Nephron progenitor cell (in vitro differentiated cells): ENCODE measurements at regions not wholly inside any gene's neighbourhood (a gene's known extent, or its start where the extent isn't known, plus 50 kb on each side); places are given as distances from the start of the nearest gene placed in this dataset.

ENCODE experiments used
- DNase-seq: peaks from one replicate; pipeline ENCODE4 v3.0.0; 2021
- H3K27ac Mint-ChIP-seq: 2 replicates; pipeline ENCODE4 v1.8.0; 2021; ENCODE audit warnings: mild to moderate bottlenecking, moderate library complexity, mixed read lengths
- H3K27me3 Mint-ChIP-seq: 2 replicates; pipeline ENCODE4 v1.8.0; 2021; ENCODE audit warnings: mild to moderate bottlenecking, low read depth, mixed read lengths; ENCODE audit not compliant: poor library complexity
- H3K36me3 Mint-ChIP-seq: 2 replicates; pipeline ENCODE4 v1.8.0; 2021; ENCODE audit warnings: low read depth, mixed read lengths
- H3K4me1 Mint-ChIP-seq: 2 replicates; pipeline ENCODE4 v1.8.0; 2021; ENCODE audit warnings: mixed read lengths
- H3K4me3 Mint-ChIP-seq: 2 replicates; pipeline ENCODE4 v1.8.0; 2021; ENCODE audit warnings: mild to moderate bottlenecking, moderate library complexity, mixed read lengths
- H3K9me3 Mint-ChIP-seq: 2 replicates; pipeline ENCODE4 v1.8.0; 2021; ENCODE audit warnings: mild to moderate bottlenecking, moderate library complexity, mixed read lengths
- TF ChIP-seq, protein P1 (sequence below): fragments of 200-600 bp; sonication (generic); IDR thresholded peaks from 2 replicates; pipeline ENCODE4 v1.5.0; 2021; ENCODE audit warnings: antibody characterized with exemption

DNA sequence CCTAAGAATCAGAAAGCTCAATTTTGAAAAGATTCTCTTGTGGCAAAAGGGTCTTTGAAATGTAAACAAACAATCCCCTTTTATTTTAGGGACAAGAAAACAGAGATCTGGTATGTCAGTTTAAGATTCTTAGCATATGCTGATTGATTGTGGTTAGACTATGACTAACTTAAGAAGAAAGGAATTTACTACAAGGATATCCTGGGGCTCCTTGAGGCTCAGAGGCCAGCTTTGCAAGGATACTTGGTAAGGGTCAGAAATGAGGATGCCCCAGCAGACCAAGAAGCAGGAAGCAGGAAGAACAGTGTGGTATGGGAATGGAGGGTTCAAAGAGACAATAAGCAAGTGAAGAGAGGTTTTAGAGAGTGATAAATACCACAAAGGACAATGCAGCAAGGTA is 474.6 kb downstream of the ETNK1 start:
- Mint-ChIP-seq H3K27ac (no peak overlapping the region), H3K36me3 (no peaks in the 10 kb centered on the region), H3K27me3 (no peaks in the 10 kb centered on the region), H3K4me1 (peaks cover 31% of the 10 kb centered on the region), H3K9me3 (no peaks in the 10 kb centered on the region), H3K4me3 (no peak overlapping the region)
- DNase-seq = no peak
- TF ChIP-seq, protein P1, sequence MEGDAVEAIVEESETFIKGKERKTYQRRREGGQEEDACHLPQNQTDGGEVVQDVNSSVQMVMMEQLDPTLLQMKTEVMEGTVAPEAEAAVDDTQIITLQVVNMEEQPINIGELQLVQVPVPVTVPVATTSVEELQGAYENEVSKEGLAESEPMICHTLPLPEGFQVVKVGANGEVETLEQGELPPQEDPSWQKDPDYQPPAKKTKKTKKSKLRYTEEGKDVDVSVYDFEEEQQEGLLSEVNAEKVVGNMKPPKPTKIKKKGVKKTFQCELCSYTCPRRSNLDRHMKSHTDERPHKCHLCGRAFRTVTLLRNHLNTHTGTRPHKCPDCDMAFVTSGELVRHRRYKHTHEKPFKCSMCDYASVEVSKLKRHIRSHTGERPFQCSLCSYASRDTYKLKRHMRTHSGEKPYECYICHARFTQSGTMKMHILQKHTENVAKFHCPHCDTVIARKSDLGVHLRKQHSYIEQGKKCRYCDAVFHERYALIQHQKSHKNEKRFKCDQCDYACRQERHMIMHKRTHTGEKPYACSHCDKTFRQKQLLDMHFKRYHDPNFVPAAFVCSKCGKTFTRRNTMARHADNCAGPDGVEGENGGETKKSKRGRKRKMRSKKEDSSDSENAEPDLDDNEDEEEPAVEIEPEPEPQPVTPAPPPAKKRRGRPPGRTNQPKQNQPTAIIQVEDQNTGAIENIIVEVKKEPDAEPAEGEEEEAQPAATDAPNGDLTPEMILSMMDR = no peak

DNA sequence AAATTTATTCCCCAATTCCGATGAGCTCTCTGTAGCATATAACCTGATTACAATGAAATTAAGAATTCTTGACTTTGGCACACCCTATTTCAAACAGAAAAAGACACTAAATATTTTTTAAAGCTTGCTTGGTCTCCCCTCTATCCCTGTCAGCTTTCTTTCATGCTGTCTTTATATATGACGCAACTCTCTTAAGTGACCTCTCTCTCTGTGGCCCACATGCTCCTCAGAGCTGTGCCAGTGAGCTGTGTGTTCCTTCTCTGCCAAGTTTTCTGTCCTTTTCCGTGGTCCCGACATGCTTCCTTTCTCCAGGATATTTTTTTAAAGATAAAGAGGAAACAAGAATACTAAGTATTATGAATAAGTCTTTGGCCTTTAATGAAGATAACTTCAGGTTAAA is 484.0 kb downstream of the ETNK1 start:
- no peaks in the 10 kb centered on the region for H3K27me3 Mint-ChIP-seq
- no peaks in the 10 kb centered on the region for H3K9me3 Mint-ChIP-seq
- TF ChIP-seq, protein P1 = no peak

DNA sequence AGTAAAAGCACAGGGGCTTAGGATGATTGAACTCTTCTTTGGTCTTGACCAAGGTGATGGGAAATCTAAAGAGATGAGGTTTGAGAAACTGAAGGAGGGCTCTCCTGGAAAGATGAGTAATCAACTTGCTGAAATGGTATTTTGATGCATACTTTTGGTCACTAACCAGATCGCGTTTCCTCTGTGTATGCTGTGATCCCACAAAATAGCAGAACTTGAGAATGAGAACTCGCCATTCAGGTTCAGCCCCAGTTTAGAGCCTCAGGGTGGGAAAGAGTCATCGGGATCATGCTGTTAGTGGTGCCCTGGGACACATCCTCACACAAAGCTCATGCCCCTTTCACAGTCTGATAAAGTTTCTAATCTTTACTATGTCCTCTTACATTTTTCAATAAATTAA is 488.8 kb downstream of the ETNK1 start:
- no peak overlapping the region for H3K4me3 Mint-ChIP-seq
- DNase-seq = no peak

More for the DNA sequence above, 484.0 kb downstream of the ETNK1 start:
- DNase-seq = no peak
- Mint-ChIP-seq H3K4me1 (no peaks in the 10 kb centered on the region), H3K36me3 (no peaks in the 10 kb centered on the region), H3K4me3 (no peak overlapping the region), H3K27ac (no peak overlapping the region)

DNA sequence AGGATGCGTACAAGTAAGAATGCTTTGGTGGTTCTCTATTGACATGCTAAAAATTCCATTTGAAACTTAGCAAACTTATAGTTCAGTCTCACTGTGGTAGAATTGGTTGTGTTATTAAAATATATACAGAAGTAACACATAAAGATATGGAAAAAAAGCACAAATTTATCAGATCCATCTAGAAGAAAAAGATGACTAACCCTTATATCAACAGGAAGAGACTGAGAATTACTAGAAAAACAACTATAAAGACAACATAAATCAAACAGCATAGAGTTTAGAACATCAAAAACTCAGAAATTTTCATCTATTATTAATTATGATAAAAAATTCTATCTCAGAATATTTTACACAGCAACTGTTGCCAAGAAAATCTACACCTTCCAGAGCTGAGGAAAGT is 491.0 kb downstream of the ETNK1 start:
- H3K27me3 Mint-ChIP-seq = no peaks in the 10 kb centered on the region
- H3K36me3 Mint-ChIP-seq = no peaks in the 10 kb centered on the region
- TF ChIP-seq, protein P1 = no peak

More for the DNA sequence above, 488.8 kb downstream of the ETNK1 start:
- TF ChIP-seq, protein P1 = no peak
- Mint-ChIP-seq H3K27ac (no peak overlapping the region), H3K27me3 (no peaks in the 10 kb centered on the region), H3K4me1 (no peaks in the 10 kb centered on the region), H3K9me3 (no peaks in the 10 kb centered on the region), H3K36me3 (no peaks in the 10 kb centered on the region)

DNA sequence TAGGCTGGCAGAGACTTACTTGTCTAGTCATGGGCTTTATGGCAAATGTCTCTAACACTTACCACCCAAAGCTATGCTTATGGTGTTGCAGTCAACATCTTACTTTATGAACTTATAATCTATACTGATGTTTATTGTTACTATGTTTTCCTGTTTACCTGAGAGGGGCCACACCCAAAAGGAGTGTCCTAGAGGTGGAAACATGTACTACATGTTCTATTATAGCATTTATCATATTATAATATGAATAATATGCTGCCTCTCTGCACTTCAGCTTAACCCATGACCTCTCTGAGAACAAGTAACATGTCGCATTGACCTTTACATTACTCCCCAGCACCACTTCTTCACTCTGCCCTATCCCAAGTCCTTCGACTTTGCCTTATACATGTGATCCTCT is 501.8 kb downstream of the ETNK1 start:
- TF ChIP-seq, protein P1 = no peak
- peaks cover 4% of the 10 kb centered on the region for H3K27me3 Mint-ChIP-seq
- no peaks in the 10 kb centered on the region for H3K9me3 Mint-ChIP-seq
- no peak for DNase-seq
- H3K36me3 Mint-ChIP-seq = no peaks in the 10 kb centered on the region
- no peaks in the 10 kb centered on the region for H3K4me1 Mint-ChIP-seq
- H3K4me3 Mint-ChIP-seq = no peak overlapping the region
- H3K27ac Mint-ChIP-seq = no peak overlapping the region

More for the DNA sequence above, 491.0 kb downstream of the ETNK1 start:
- DNase-seq = no peak
- Mint-ChIP-seq H3K9me3 (no peaks in the 10 kb centered on the region), H3K27ac (no peak overlapping the region), H3K4me3 (no peak overlapping the region), H3K4me1 (no peaks in the 10 kb centered on the region)

DNA sequence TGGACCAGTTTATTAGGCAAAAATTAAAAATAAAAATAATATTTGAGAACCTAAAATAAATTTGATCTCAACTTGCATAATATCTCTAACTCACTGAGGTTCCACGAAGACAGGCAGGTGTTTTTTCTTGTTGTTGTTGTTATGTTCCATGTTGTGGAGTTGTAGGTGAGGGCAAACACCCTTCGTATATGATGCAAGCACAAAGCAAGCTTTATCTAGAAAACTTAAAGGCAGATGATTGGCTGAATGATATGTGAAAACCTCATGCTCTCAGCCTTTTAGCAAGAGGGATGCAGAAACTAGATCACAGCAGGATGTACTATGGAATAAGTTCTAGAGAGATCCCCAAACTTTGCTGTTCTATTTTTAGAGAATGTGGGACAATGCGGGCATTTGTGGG is 502.7 kb downstream of the ETNK1 start:
- H3K4me1 Mint-ChIP-seq = no peaks in the 10 kb centered on the region

More for the DNA sequence above, 502.7 kb downstream of the ETNK1 start:
- Mint-ChIP-seq H3K36me3 (no peaks in the 10 kb centered on the region), H3K27ac (no peak overlapping the region), H3K9me3 (no peaks in the 10 kb centered on the region), H3K27me3 (peaks cover 4% of the 10 kb centered on the region), H3K4me3 (no peak overlapping the region)
- no peak for DNase-seq
- TF ChIP-seq, protein P1 = no peak
